Body of pancreas (tissue), 4 donors: ENCODE measurements at regions not wholly inside any gene's neighbourhood (a gene's known extent, or its start where the extent isn't known, plus 50 kb on each side); places are given as distances from the start of the nearest gene placed in this dataset.
"Not testable (repeated sequence)": the region's sequence is repeated elsewhere in the genome, so short reads cannot be mapped to it uniquely, and the experiment has no call there.

ENCODE experiments used
- ATAC-seq: fragments of 150-250 bp; one replicate; pipeline ENCODE4 v1.9.1; 2016
- DNase-seq, 4 donors: peaks; one replicate each; pipeline ENCODE4 v3.0.0-alpha.2; 2019
- H3K27ac ChIP-seq, 4 donors: fragments of 200-600 bp; sonication (generic); 1 replicate in 3 of 4; 2 replicates in 1 of 4; pipeline versions ENCODE4 v1.5.1 to v1.6.1; 2016 to 2019; ENCODE audit warnings: mild to moderate bottlenecking in 1 of 4, mixed read lengths in 1 of 4, moderate library complexity in 1 of 4
- H3K27me3 ChIP-seq, 2 donors: fragments of 200-600 bp; sonication (generic); one replicate each; pipeline ENCODE4 v1.6.0; 2016; ENCODE audit warnings: mild to moderate bottlenecking in 1 of 2
- H3K36me3 ChIP-seq, 2 donors: fragments of 200-600 bp; sonication (generic); replicated peaks in 1 of 2; 2 replicates each; pipeline ENCODE4 v1.5.1; 2016; ENCODE audit warnings: low read depth in 2 of 2; ENCODE audit not compliant: insufficient read depth in 1 of 2
- H3K4me1 ChIP-seq: fragments of 200-600 bp; sonication (generic); one replicate; pipeline ENCODE4 v1.6.0; 2016
- H3K4me3 ChIP-seq, 2 donors: fragments of 200-600 bp; sonication (generic); 1 replicate in 1 of 2; 2 replicates in 1 of 2; pipeline ENCODE4 v1.5.1; 2016 to 2019
- H3K9me3 ChIP-seq, 3 donors: fragments of 200-600 bp; sonication (generic); 1 replicate in 2 of 3; 2 replicates in 1 of 3; pipeline ENCODE4 v1.5.1; 2016
- POLR2A ChIP-seq, 3 donors: fragments of 450-650 bp; IDR thresholded peaks; one replicate each; pipeline ENCODE4 v1.6.1; 2016; ENCODE audit warnings: antibody characterized with exemption in 3 of 3, mild to moderate bottlenecking in 2 of 3
- WGBS, 2 donors: methylation state at CpG; one replicate each; pipeline ENCODE4 v1.1.5; 2017; 5-methylcytosine and 5-hydroxymethylcytosine counted together
- intact Hi-C: fragments of 100-400 bp; cut with DNase I; formaldehyde crosslinking; loops from one replicate; pipeline ENCODE4 v1.15.1; 2023
- TF ChIP-seq, protein P1 (sequence below), 7 experiments: fragments of 450-650 bp in 4 of 7; fragments of 200-600 bp in 3 of 7; sonication (generic) in 3 of 7; IDR thresholded peaks; one replicate each; pipeline ENCODE4 v1.5.1; 2016 to 2019; ENCODE audit warnings: antibody characterized with exemption in 7 of 7

DNA sequence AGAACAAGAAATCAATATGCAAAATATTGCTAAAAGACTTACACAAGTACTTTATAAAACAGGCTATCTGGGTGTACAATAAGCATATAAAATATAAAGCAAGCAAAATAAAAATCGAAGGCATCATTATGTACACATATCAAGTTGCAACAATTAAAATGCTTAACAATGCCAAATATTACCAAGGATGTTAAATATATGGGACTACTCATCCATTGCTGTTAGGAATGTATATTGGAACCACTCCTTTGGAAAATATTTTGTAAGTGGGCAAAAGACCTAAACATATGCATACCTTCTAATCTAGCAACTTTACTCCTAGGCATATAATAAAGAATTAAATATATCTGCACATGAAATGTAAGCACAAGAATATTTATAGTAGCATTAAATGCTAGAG, 632.6 kb upstream of the COX7C start:
- H3K4me1 ChIP-seq, result no peaks in the 10 kb centered on the region
- ATAC-seq (no peak), DNase-seq (no peak)
- H3K4me3 ChIP-seq, result no peak overlapping the region
- H3K27ac ChIP-seq, result no peak overlapping the region
- H3K36me3 ChIP-seq, result no peaks in the 10 kb centered on the region
- H3K9me3 ChIP-seq, result no peaks in the 10 kb centered on the region
- intact Hi-C loops, result no loop called here
- TF ChIP-seq POLR2A (IDR thresholded peaks at IDR 0.05), result no peak
- TF ChIP-seq, protein P1, sequence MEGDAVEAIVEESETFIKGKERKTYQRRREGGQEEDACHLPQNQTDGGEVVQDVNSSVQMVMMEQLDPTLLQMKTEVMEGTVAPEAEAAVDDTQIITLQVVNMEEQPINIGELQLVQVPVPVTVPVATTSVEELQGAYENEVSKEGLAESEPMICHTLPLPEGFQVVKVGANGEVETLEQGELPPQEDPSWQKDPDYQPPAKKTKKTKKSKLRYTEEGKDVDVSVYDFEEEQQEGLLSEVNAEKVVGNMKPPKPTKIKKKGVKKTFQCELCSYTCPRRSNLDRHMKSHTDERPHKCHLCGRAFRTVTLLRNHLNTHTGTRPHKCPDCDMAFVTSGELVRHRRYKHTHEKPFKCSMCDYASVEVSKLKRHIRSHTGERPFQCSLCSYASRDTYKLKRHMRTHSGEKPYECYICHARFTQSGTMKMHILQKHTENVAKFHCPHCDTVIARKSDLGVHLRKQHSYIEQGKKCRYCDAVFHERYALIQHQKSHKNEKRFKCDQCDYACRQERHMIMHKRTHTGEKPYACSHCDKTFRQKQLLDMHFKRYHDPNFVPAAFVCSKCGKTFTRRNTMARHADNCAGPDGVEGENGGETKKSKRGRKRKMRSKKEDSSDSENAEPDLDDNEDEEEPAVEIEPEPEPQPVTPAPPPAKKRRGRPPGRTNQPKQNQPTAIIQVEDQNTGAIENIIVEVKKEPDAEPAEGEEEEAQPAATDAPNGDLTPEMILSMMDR (IDR thresholded peaks at IDR 0.05), result no peak
- H3K27me3 ChIP-seq, result no peaks in the 10 kb centered on the region
- 67 to 73% methylated on average over 1 of the region's 1 CpG for WGBS, 2 donors

DNA sequence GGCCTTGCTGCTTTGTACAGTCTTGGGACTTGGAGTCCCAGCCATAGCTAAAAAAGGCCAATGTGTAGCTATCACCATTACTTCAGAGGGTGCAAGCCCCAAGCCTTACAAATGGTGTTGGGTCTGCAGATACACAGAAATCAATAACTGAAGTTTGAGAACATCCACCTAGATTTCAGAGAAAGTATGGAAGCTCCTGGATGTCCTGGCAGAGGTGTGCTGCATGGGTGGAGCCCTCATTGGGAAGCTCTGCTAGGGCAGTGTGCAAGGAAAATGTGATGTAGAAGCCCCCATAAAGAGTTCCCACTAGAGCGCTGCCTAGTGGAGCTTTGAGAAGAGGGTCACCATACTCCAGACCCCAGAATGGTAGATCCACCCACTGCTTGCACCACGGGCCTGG, 626.7 kb upstream of the COX7C start:
- H3K9me3 ChIP-seq, result no peaks in the 10 kb centered on the region
- DNase-seq (no peak), ATAC-seq (no peak)
- WGBS, 2 donors, result 64 to 85% methylated on average over 2 of the region's 2 CpGs
- H3K4me1 ChIP-seq, result no peaks in the 10 kb centered on the region
- no peaks in the 10 kb centered on the region for H3K27me3 ChIP-seq
- no peaks in the 10 kb centered on the region for H3K36me3 ChIP-seq
- H3K4me3 ChIP-seq, result no peak overlapping the region
- H3K27ac ChIP-seq, result no peak overlapping the region
- intact Hi-C loops, result no loop called here
- TF ChIP-seq, protein P1 (IDR thresholded peaks at IDR 0.05), result no peak
- no peak for TF ChIP-seq POLR2A (IDR thresholded peaks at IDR 0.05)

DNA sequence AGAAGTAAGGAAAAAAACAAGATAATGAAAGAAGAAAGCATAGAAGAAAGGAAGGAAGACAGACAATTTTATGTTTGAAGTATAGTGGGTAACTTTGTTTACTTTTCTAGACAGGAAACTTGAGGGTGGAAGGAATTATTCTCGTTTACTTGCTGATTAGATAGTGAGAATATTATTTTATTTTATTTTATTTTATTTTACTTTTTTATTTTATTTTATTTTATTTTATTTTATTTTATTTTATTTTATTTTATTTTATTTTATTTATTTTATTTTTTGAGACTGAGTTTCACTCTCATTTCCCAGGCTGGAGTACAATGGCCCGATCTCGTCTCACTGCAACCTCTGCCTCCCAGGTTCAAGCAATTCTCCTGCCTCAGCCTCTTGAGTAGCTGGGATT, 623.1 kb upstream of the COX7C start:
- H3K9me3 ChIP-seq, H3K36me3 ChIP-seq, DNase-seq, H3K27ac ChIP-seq, H3K27me3 ChIP-seq, ATAC-seq, H3K4me1 ChIP-seq, intact Hi-C loops, H3K4me3 ChIP-seq: not testable (repeated sequence)
- WGBS, 2 donors, result 70 to 76% methylated on average over 3 of the region's 3 CpGs

DNA sequence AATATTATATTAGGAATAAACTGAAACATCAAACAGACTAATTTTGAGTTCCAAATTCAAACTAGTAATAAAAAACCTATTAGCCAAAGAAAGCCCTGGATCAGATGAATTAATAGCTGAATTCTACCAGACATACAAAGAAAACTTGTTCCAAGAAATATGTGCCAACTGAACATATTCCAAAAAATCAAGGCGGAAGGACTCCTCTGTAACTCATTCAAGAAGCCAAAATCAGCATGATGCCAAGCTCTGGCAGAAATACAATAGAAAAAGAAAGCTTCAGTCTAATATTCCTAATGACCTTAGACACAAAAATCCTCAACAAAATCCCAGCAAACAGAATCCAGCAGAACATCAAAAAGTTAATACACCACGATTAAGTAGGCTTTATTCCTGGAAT, 619.1 kb upstream of the COX7C start:
- 21 to 23% methylated on average over 2 of the region's 2 CpGs for WGBS, 2 donors
- ATAC-seq, result no peak
- no peaks in the 10 kb centered on the region for H3K27me3 ChIP-seq

DNA sequence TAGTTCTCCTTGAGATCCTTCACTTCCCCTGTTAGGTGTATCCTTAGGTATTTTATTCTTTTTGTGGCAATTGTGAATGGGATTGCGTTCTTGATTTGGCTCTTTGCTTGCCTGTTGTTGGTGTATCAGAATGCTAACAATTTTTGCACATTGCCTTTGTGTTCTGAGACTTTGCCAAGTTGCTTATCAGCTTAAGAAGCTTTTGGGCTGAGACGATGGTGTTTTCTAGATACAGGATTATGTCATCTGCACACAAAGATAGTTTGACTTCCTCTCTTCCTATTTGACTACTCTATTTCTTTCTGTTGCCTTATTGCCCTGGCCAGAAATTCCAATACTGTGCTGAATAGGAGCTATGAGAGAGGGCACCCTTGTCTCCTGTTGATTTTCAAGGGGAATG, 609.4 kb upstream of the COX7C start:
- TF ChIP-seq, protein P1 (IDR thresholded peaks at IDR 0.05), result no peak
- TF ChIP-seq POLR2A (IDR thresholded peaks at IDR 0.05), result no peak
- DNase-seq (no peak), ATAC-seq (no peak)
- intact Hi-C loops, result no loop called here
- Histone ChIP-seq H3K27ac (no peak overlapping the region), H3K36me3 (no peaks in the 10 kb centered on the region), H3K27me3 (no peaks in the 10 kb centered on the region), H3K4me3 (no peak overlapping the region), H3K9me3 (no peaks in the 10 kb centered on the region), H3K4me1 (no peaks in the 10 kb centered on the region)
- WGBS, 2 donors, result 57 to 75% methylated on average over 2 of the region's 2 CpGs

More for the DNA sequence above, 619.1 kb upstream of the COX7C start:
- Histone ChIP-seq H3K9me3 (no peaks in the 10 kb centered on the region), H3K27ac (no peak overlapping the region), H3K4me3 (no peak overlapping the region), H3K4me1 (no peaks in the 10 kb centered on the region), H3K36me3 (no peaks in the 10 kb centered on the region)
- intact Hi-C loops, result no loop called here
- no peak for TF ChIP-seq POLR2A (IDR thresholded peaks at IDR 0.05)
- TF ChIP-seq, protein P1 (IDR thresholded peaks at IDR 0.05), result no peak
- DNase-seq, result no peak
